IgD-negative memory B cell (primary cell): ENCODE measurements at regions not wholly inside any gene's neighbourhood (a gene's known extent, or its start where the extent isn't known, plus 50 kb on each side); places are given as distances from the start of the nearest gene placed in this dataset.
A peak's percentile ranks its signal among the peaks of the same experiment; 100 is the strongest.
"Not testable (repeated sequence)": the region's sequence is repeated elsewhere in the genome, so short reads cannot be mapped to it uniquely, and the experiment has no call there.

Source experiments
- H3K27ac Mint-ChIP-seq, 3 donors: one replicate each; pipeline ENCODE4 v1.8.0; 2020 to 2022; ENCODE audit warnings: mild to moderate bottlenecking in 3 of 3, mixed read lengths in 3 of 3, moderate library complexity in 1 of 3
- H3K27me3 Mint-ChIP-seq: one replicate; pipeline ENCODE4 v1.8.0; 2021; ENCODE audit warnings: mixed read lengths
- H3K36me3 Mint-ChIP-seq: one replicate; pipeline ENCODE4 v1.8.0; 2020; ENCODE audit warnings: mild to moderate bottlenecking, mixed read lengths
- H3K4me1 Mint-ChIP-seq, 3 donors: one replicate each; pipeline ENCODE4 v1.8.0; 2020 to 2022; ENCODE audit warnings: mixed read lengths in 3 of 3, mild to moderate bottlenecking in 1 of 3
- H3K4me3 Mint-ChIP-seq, 4 donors: one replicate each; pipeline ENCODE4 v1.8.0; 2020 to 2022; ENCODE audit warnings: mild to moderate bottlenecking in 4 of 4, mixed read lengths in 4 of 4, moderate library complexity in 3 of 4
- H3K9me3 Mint-ChIP-seq, 3 donors: one replicate each; pipeline ENCODE4 v1.8.0; 2020 to 2021; ENCODE audit warnings: mixed read lengths in 3 of 3, mild to moderate bottlenecking in 1 of 3

DNA sequence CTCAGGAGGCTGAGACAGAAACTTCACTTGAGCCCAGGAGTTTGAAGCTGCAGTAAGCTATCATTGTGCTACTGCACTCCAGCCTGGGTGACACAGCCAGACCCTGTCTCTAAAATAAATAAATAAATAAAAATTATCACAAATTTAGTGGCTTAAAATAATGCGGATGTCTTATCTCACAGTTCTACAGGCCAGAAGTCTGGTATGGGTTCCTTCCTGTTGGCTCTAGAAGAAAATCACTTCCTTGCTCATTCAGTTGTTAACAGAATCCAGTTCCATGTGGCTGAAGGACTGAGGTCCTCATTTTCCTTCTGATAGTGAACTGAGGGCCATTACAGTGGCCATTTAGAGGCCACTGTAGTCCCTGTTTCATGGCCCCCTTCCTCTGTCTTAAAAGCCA is 94.6 kb upstream of the S1PR1 start:
- Mint-ChIP-seq H3K36me3 (no peaks in the 10 kb centered on the region), H3K9me3 (no peaks in the 10 kb centered on the region), H3K4me3 (no peak overlapping the region), H3K27me3 (peaks cover 1% of the 10 kb centered on the region), H3K27ac (no peak overlapping the region), H3K4me1 (peaks cover 16 to 19% (median 17%) of the 10 kb centered on the region in 3 donors)

DNA sequence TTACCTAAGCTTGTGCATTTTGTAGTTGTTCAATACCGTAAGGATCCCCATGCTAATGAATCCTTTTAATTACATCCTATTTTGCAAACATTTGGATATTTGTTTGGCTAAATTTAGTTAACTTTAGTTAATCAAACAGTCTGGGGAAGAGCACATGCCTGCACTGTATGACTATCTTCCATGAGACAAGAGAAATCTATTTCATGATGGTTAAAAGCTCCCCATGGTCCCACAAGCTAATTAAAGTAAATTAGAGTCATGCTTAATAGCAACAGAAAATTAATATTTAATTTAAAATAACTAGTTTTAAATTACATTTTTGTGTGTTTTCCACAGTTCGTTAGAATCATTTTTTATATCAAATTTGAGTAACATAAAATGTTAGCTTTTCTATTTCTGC is 95.4 kb upstream of the S1PR1 start:
- no peaks in the 10 kb centered on the region for H3K36me3 Mint-ChIP-seq
- H3K27me3 Mint-ChIP-seq = peaks cover 1% of the 10 kb centered on the region
- no peak overlapping the region for H3K4me3 Mint-ChIP-seq
- no peak overlapping the region for H3K27ac Mint-ChIP-seq
- no peaks in the 10 kb centered on the region for H3K9me3 Mint-ChIP-seq
- peaks cover 23 to 28% (median 26%) of the 10 kb centered on the region in 3 donors for H3K4me1 Mint-ChIP-seq

DNA sequence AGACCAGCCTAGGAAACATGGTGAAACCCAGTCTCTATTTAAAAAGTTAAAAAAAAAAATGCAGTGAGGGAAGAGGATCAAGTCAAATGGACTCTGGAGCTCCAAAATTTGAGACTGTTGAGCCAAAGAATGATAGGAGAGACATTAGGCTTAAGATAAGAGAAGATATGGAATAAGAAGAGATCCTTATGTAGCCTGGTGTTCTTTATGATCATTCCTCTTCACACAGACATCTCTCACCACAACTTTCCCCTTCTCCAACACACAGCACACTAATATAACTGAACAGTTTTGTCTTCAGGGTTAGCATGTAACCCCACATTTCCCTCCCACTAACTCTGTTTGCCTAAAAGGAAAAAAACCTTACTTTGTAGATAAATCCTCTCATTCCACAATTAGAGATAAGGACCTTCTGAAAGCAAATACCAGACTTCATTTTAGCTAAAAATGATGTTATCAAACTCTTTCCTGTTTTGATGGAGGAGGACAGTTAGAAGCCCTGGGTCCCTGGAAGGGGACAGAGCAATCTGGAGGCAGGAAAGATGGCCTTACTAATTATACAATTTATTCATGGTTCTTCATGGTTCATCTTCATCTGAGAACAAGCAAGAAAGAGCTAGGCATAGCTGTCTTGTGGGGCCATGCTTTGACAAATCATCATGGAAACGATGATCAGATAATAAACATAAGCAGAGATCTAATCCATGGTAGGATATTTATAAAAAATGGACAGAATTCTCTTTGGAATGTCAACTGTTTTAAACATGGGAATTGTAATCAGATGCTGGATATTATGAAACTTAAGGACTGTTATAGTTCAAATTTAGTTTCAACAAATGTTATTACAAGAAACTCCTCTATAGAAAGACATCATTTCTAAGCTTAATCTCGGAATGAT is 96.7 kb upstream of the S1PR1 start:
- Mint-ChIP-seq H3K36me3 (no peaks in the 10 kb centered on the region), H3K9me3 (no peaks in the 10 kb centered on the region), H3K4me3 (no peak overlapping the region), H3K27me3 (no peaks in the 10 kb centered on the region), H3K4me1 (peaks cover 25 to 26% (median 25%) of the 10 kb centered on the region in 3 donors), H3K27ac (peak overlapping the region in 1 of 3 donors; percentile 4)

DNA sequence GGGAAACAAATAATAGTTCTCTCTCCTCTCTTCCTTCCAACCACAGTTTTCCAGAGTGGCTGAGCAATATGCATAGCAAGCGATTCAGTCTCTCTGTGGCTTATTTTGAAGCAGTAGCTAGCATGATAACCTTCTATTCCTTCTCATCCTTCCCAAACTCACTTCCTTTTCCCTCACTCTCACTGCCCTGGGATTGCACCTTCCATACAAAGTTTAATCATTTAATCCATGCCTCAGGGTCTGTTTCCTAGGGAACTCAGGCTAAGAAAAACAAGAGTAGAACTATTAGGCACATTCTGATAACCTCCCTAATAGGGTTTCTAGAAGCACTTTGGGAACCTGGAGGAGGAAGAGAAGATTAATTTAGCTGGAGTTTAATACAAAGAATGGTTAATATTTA is 97.7 kb upstream of the S1PR1 start:
- H3K9me3 Mint-ChIP-seq = no peaks in the 10 kb centered on the region
- peak overlapping the region in 1 of 3 donors; percentile 49 for H3K27ac Mint-ChIP-seq
- H3K36me3 Mint-ChIP-seq = no peaks in the 10 kb centered on the region
- H3K4me1 Mint-ChIP-seq = peaks cover 26 to 28% (median 28%) of the 10 kb centered on the region in 3 donors
- H3K4me3 Mint-ChIP-seq = no peak overlapping the region
- H3K27me3 Mint-ChIP-seq = no peaks in the 10 kb centered on the region

DNA sequence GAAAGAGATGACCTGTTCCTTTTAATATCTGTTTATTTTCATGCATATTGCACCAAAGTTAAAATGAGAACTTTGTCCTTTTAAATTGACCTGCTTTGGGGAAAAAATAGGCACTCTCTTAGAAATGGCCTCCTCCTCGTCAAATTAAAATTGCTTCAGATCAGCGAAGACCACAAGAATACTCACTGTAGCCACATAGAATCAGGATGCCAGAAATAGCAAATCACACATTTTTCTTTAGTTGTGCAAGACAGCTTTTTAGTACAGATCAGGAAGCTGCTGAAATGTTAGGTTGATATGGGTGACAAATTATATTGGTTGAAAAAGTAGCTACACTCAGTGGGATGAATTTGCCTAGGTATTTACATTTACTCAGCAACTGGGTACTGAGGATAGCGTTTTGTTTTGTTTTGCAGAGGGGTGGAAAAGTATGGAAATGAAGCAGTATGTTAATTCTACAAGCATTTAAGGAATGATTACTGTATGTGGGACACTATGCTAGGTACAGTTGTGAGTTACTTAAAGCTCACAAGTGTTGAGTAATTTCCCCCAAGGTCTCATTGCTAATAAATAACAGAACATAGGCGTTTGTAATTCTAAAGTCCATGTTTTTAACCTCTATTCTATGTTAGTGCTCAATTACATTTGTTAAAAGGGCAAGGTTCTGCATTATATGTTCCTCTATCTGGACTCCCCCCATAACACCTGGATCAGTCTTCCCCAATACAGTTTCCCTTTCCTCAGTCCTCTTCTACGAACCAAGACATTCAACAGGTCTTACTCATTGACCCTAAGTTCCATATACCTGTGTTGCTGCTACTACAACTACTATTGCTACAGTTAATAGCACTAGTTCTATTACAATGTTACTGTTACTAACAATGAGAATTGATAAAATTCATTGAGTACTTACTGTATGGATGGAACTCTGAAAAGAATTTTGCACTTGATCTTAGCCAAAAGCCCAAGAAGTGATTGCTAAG is 99.4 kb upstream of the S1PR1 start:
- H3K4me3 Mint-ChIP-seq = peak overlapping the region in 2 of 4 donors; percentile 35 to 77
- H3K4me1 Mint-ChIP-seq = peaks cover 30 to 35% (median 30%) of the 10 kb centered on the region in 3 donors
- H3K27ac Mint-ChIP-seq = peak overlapping the region in 1 of 3 donors; percentile 6
- H3K9me3 Mint-ChIP-seq = no peaks in the 10 kb centered on the region
- no peaks in the 10 kb centered on the region for H3K27me3 Mint-ChIP-seq
- no peaks in the 10 kb centered on the region for H3K36me3 Mint-ChIP-seq

DNA sequence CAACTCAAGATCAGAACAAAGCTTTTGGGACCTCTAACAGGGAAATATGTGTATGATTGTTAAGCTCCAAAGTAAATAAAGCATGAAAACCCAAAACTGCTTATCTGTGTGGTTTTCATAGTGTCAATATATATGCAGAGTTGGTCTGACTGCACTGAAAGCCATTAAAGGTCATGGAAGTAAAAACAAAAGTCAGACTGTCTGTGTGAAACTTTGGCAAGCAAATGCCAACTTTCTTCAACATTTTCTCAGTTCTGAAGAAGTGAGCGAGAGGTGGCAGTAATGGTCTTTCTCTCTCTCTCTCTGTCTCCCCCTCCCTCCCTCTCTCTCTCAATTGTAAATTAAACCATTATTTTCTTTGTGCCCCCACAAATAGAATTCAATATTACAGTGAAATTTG is 100.1 kb upstream of the S1PR1 start:
- H3K27ac Mint-ChIP-seq = peak overlapping the region in 1 of 3 donors; percentile 6
- no peaks in the 10 kb centered on the region for H3K36me3 Mint-ChIP-seq
- no peaks in the 10 kb centered on the region for H3K9me3 Mint-ChIP-seq
- peak overlapping the region in 1 of 4 donors; percentile 35 for H3K4me3 Mint-ChIP-seq
- H3K4me1 Mint-ChIP-seq = peaks cover 30 to 37% (median 30%) of the 10 kb centered on the region in 3 donors
- H3K27me3 Mint-ChIP-seq = no peaks in the 10 kb centered on the region

- no peaks in the 10 kb centered on the region for H3K36me3 Mint-ChIP-seq
- H3K27ac Mint-ChIP-seq = peak overlapping the region in 1 of 3 donors; percentile 58
- peak overlapping the region in 1 of 4 donors; percentile 23 for H3K4me3 Mint-ChIP-seq
- no peaks in the 10 kb centered on the region for H3K9me3 Mint-ChIP-seq
- no peaks in the 10 kb centered on the region for H3K27me3 Mint-ChIP-seq
- peaks cover 35 to 42% (median 35%) of the 10 kb centered on the region in 3 donors for H3K4me1 Mint-ChIP-seq
Measured at GRCh38 chr1:101136271-101136670, 100.5 kb upstream of the S1PR1 start.

GRCh38 chr1:101135526-101135925 is 101.3 kb upstream of the S1PR1 start:
- Mint-ChIP-seq H3K27me3 (no peaks in the 10 kb centered on the region), H3K4me1 (peaks cover 40 to 49% (median 40%) of the 10 kb centered on the region in 3 donors), H3K9me3 (no peaks in the 10 kb centered on the region), H3K36me3 (no peaks in the 10 kb centered on the region), H3K4me3 (no peak overlapping the region), H3K27ac (no peak overlapping the region)

GRCh38 chr1:101131239-101131843 is 105.5 kb upstream of the S1PR1 start:
- peak overlapping the region in 1 of 3 donors; percentile 17 for H3K27ac Mint-ChIP-seq

DNA sequence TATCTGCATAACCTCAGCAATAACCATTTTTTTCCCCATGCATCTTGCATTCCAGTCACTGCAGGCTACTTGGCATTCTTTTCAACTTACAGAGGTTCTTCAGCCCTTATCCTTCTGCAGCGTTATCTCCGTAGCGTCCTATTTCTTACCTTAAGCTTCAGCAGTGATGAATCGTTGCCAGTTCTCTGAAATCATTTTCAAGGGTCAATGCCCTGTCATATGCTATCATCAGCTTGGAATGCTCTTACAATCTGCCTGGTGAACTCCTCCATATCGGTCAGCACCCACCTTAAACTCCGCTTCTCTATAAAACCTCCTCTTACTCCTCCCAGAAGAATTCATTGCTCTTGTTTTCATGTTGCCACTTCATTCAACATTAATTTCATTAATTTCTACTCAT is 105.1 kb upstream of the DPH5 start:
- H3K27ac Mint-ChIP-seq = peak overlapping the region in 1 of 3 donors; percentile 17
- no peak overlapping the region for H3K4me3 Mint-ChIP-seq
- H3K36me3 Mint-ChIP-seq = no peaks in the 10 kb centered on the region
- H3K9me3 Mint-ChIP-seq = no peaks in the 10 kb centered on the region
- H3K27me3 Mint-ChIP-seq = no peaks in the 10 kb centered on the region
- peaks cover 36 to 49% (median 42%) of the 10 kb centered on the region in 3 donors for H3K4me1 Mint-ChIP-seq

More at GRCh38 chr1:101131239-101131843, 105.5 kb upstream of the S1PR1 start:
- Mint-ChIP-seq H3K4me1 (peaks cover 39 to 51% (median 44%) of the 10 kb centered on the region in 3 donors), H3K27me3 (no peaks in the 10 kb centered on the region), H3K36me3 (no peaks in the 10 kb centered on the region), H3K9me3 (no peaks in the 10 kb centered on the region), H3K4me3 (no peak overlapping the region)

DNA sequence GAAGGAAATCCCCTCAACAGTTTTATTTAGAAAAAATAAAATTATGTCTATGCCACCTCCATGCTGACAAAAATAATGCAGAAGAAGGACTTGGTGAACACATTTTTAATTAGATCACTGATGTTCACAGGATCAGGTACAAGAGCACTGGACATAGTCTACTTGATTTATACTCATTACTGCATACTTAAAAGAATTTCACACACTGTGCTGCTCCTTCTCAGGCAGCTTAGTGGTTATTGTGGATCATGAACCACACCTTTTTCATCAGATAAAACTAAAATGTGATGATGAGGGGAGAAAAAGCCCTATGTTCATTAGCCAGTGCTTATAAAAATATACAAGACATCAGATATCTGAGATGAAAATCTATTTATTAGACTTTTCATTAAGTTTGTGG is 103.3 kb upstream of the DPH5 start:
- peaks cover 30 to 45% (median 34%) of the 10 kb centered on the region in 3 donors for H3K4me1 Mint-ChIP-seq
- no peak overlapping the region for H3K27ac Mint-ChIP-seq
- no peaks in the 10 kb centered on the region for H3K9me3 Mint-ChIP-seq
- no peak overlapping the region for H3K4me3 Mint-ChIP-seq
- H3K36me3 Mint-ChIP-seq = no peaks in the 10 kb centered on the region
- no peaks in the 10 kb centered on the region for H3K27me3 Mint-ChIP-seq

DNA sequence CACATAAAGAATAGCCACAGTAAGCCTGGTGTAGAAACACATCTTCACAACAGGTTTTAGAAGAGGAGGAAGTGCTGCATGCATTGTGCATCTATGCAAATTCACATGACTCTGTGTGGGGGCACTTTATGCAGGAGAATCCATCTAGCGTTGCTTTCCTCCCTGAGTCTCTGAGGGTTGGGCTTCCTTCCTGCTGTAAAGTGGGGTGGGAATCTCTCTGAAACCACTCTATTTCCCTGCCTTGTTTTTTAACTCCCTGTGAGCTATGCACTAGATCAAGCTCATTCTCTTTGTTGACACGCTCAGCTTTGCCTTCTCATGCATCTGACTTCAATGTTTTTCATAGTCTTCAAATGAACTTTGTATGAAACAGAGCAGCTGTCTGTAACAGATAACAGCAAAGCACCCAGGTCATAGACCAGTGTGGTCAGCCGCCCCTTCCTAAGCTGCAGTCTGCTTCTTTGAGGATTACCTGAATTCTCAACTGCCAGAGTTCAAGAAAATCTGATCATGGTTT is 102.7 kb upstream of the DPH5 start:
- H3K4me3 Mint-ChIP-seq = peak overlapping the region; percentile 9 to 67 (median 41)
- H3K36me3 Mint-ChIP-seq = no peaks in the 10 kb centered on the region
- peak overlapping the region; percentile 23 to 83 (median 41) for H3K27ac Mint-ChIP-seq
- H3K4me1 Mint-ChIP-seq = peaks cover 32 to 47% (median 36%) of the 10 kb centered on the region in 3 donors
- H3K9me3 Mint-ChIP-seq = no peaks in the 10 kb centered on the region
- no peaks in the 10 kb centered on the region for H3K27me3 Mint-ChIP-seq

- H3K27me3 Mint-ChIP-seq = peaks cover 4% of the 10 kb centered on the region
- no peaks in the 10 kb centered on the region for H3K36me3 Mint-ChIP-seq
- H3K4me1 Mint-ChIP-seq = peaks cover 29 to 37% (median 33%) of the 10 kb centered on the region in 3 donors
- H3K9me3 Mint-ChIP-seq = no peaks in the 10 kb centered on the region
- H3K4me3 Mint-ChIP-seq = no peak overlapping the region
- no peak overlapping the region for H3K27ac Mint-ChIP-seq
Measured at GRCh38 chr1:101124405-101124804, 98.8 kb upstream of the DPH5 start.

- H3K4me3 Mint-ChIP-seq, H3K36me3 Mint-ChIP-seq, H3K27ac Mint-ChIP-seq, H3K9me3 Mint-ChIP-seq, H3K27me3 Mint-ChIP-seq: not testable (repeated sequence)
- H3K4me1 Mint-ChIP-seq = peaks cover 29 to 36% (median 32%) of the 10 kb centered on the region in 3 donors
Measured at GRCh38 chr1:101123904-101124303, 98.3 kb upstream of the DPH5 start.
